ENCODE measurements at regions not wholly inside any gene's neighbourhood (a gene's known extent, or its start where the extent isn't known, plus 50 kb on each side); places are given as distances from the start of the nearest gene placed in this dataset.

DNA sequence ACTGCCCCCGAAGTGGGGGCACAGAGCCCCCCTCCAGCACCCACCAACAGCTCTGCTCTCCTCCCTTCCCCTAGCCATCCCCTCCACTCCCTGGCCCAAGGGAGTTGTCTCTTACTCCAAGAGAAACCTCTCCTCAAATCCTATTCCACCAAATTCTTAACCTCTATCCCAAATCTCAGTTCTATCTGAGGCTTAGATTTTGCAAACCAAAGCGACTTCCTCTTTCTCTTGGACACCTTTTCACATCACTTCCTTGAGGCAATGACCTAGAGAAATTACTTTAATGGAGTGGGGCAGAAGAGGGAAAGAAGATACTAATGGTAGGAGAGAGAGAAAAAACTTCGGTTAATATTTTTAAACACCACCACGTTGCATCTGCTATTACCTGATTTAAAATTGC, 167.2 kb downstream of the SS18 start:
- ChIA-PET POLR2A (no interaction called here), CTCF (interaction anchor here (0.6 kb wide), 1 partner anchor 75 kb away, joined by 3 read pairs; no protein-coding TSS in a partner anchor)
- Histone ChIP-seq H3K9me3 (no peaks in the 10 kb centered on the region), H3K4me1 (no peaks in the 10 kb centered on the region), H3K27ac (no peak overlapping the region), H3K4me2 (no peak overlapping the region), H3K4me3 (no peak overlapping the region)
- no peak for DNase-seq (ENCODE audit: low read depth in 1 of 2, low spot score in 1 of 2)
- no peak for ATAC-seq
- TF ChIP-seq CBX2 (IDR thresholded peaks at IDR 0.05; ENCODE audit: borderline replicate concordance, low read depth) (no peak), ZNF302 (CRISPR knock-in tag; IDR thresholded peaks at IDR 0.05) (no peak), BHLHE40 (IDR thresholded peaks at IDR 0.05; ENCODE audit: low read depth, low read length) (no peak), CHD4 (IDR thresholded peaks at IDR 0.05; ENCODE audit: borderline replicate concordance) (no peak), MYC (IDR thresholded peaks at IDR 0.05; ENCODE audit: borderline replicate concordance, low read length) (no peak), CEBPB (IDR thresholded peaks at IDR 0.05) (no peak), EP300 (IDR thresholded peaks at IDR 0.05) (no peak), JUNB (IDR thresholded peaks at IDR 0.05) (no peak), TP53 (CRISPR knock-in tag; IDR thresholded peaks at IDR 0.05) (no peak), CBX8 (IDR thresholded peaks at IDR 0.05) (no peak), NFE2L2 (conservative IDR thresholded peaks at IDR 0.05; ENCODE audit: low read length) (no peak), ZSCAN20 (CRISPR knock-in tag; IDR thresholded peaks at IDR 0.05) (no peak), ESRRA (IDR thresholded peaks at IDR 0.05; ENCODE audit: borderline replicate concordance, low read length) (no peak), KDM5A (IDR thresholded peaks at IDR 0.05) (no peak), GATA3 (IDR thresholded peaks at IDR 0.05; ENCODE audit: borderline replicate concordance) (no peak)
- TF ChIP-seq, protein P1, sequence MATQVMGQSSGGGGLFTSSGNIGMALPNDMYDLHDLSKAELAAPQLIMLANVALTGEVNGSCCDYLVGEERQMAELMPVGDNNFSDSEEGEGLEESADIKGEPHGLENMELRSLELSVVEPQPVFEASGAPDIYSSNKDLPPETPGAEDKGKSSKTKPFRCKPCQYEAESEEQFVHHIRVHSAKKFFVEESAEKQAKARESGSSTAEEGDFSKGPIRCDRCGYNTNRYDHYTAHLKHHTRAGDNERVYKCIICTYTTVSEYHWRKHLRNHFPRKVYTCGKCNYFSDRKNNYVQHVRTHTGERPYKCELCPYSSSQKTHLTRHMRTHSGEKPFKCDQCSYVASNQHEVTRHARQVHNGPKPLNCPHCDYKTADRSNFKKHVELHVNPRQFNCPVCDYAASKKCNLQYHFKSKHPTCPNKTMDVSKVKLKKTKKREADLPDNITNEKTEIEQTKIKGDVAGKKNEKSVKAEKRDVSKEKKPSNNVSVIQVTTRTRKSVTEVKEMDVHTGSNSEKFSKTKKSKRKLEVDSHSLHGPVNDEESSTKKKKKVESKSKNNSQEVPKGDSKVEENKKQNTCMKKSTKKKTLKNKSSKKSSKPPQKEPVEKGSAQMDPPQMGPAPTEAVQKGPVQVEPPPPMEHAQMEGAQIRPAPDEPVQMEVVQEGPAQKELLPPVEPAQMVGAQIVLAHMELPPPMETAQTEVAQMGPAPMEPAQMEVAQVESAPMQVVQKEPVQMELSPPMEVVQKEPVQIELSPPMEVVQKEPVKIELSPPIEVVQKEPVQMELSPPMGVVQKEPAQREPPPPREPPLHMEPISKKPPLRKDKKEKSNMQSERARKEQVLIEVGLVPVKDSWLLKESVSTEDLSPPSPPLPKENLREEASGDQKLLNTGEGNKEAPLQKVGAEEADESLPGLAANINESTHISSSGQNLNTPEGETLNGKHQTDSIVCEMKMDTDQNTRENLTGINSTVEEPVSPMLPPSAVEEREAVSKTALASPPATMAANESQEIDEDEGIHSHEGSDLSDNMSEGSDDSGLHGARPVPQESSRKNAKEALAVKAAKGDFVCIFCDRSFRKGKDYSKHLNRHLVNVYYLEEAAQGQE (IDR thresholded peaks at IDR 0.05) = no peak
- TF ChIP-seq, protein P2, sequence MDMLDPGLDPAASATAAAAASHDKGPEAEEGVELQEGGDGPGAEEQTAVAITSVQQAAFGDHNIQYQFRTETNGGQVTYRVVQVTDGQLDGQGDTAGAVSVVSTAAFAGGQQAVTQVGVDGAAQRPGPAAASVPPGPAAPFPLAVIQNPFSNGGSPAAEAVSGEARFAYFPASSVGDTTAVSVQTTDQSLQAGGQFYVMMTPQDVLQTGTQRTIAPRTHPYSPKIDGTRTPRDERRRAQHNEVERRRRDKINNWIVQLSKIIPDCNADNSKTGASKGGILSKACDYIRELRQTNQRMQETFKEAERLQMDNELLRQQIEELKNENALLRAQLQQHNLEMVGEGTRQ (IDR thresholded peaks at IDR 0.05) = no peak
- TF ChIP-seq, protein P3, sequence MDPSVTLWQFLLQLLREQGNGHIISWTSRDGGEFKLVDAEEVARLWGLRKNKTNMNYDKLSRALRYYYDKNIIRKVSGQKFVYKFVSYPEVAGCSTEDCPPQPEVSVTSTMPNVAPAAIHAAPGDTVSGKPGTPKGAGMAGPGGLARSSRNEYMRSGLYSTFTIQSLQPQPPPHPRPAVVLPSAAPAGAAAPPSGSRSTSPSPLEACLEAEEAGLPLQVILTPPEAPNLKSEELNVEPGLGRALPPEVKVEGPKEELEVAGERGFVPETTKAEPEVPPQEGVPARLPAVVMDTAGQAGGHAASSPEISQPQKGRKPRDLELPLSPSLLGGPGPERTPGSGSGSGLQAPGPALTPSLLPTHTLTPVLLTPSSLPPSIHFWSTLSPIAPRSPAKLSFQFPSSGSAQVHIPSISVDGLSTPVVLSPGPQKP (IDR thresholded peaks at IDR 0.05; ENCODE audit: low read depth, low read length) = no peak
- 70% methylated on average over 4 of the region's 4 CpGs for WGBS (ENCODE audit: missing lambda C conversion rate)
- no peak for FAIRE-seq

DNA sequence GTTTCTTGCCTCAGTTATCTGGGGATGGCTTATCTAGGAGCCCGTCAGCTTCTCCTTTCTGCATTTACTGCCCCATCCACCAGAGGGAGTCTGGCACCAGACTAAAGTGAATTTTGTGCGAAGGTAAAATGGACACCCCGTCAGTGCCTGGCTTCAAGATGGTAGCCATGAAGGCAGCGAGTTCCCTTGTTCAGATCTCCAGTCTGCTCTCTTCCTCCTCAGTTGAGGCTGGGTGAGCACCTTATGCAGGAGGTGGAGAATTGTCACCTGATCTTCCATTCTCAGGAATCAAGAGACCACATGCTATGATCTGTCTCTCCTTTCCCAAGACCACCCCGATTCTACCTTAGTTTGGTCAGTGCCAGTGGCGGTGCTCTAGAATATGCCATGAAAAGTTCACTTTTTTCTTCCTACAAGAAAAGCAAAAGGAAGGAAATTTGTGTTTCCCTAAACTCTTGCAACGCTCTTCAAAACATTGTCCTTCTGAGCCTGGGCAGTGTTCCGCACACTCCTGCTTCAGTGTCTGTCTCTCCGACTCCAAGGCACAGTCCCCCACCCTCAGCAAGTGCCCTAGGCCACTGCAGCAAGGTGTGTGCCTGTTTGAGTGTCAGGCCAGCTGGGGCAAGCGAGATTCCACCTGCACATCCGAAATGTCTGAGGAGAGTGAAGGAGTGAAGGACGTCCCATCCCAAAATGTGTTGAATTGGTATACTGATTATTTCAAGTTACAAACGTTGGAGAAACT, 168.6 kb downstream of the SS18 start:
- peak; percentile 86; the same call in 1 of the 2 replicates for TF ChIP-seq EHMT2 (IDR thresholded peaks at IDR 0.05; ENCODE audit: low read depth)
- TF ChIP-seq, protein P3 (IDR thresholded peaks at IDR 0.05; ENCODE audit: low read depth, low read length) = no peak
- TF ChIP-seq, protein P4, sequence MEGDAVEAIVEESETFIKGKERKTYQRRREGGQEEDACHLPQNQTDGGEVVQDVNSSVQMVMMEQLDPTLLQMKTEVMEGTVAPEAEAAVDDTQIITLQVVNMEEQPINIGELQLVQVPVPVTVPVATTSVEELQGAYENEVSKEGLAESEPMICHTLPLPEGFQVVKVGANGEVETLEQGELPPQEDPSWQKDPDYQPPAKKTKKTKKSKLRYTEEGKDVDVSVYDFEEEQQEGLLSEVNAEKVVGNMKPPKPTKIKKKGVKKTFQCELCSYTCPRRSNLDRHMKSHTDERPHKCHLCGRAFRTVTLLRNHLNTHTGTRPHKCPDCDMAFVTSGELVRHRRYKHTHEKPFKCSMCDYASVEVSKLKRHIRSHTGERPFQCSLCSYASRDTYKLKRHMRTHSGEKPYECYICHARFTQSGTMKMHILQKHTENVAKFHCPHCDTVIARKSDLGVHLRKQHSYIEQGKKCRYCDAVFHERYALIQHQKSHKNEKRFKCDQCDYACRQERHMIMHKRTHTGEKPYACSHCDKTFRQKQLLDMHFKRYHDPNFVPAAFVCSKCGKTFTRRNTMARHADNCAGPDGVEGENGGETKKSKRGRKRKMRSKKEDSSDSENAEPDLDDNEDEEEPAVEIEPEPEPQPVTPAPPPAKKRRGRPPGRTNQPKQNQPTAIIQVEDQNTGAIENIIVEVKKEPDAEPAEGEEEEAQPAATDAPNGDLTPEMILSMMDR (IDR thresholded peaks at IDR 0.05) = peak; percentile 45
- peak; percentile 58 to 69 for TF ChIP-seq RAD21 (conservative IDR thresholded peaks at IDR 0.05 in 1 of 2, IDR thresholded peaks at IDR 0.05 in 1 of 2)
- TF ChIP-seq CBX8 (IDR thresholded peaks at IDR 0.05) = no peak
- TF ChIP-seq SMC3 (IDR thresholded peaks at IDR 0.05) = peak; percentile 47
- no peak overlapping the region for H3K27ac ChIP-seq
- no peak for FAIRE-seq
- H3K9me3 ChIP-seq = no peaks in the 10 kb centered on the region
- no peak overlapping the region for H3K4me3 ChIP-seq
- WGBS (ENCODE audit: missing lambda C conversion rate) = 59% methylated on average over 13 of the region's 13 CpGs
- H3K4me1 ChIP-seq = no peaks in the 10 kb centered on the region
- POLR2A ChIA-PET = no interaction called here
- CTCF ChIA-PET = interaction anchor here (0.7 to 1.2 kb wide), 7 partner anchors 11 to 238 kb away, joined by 3 to 5 read pairs (median 3); no protein-coding TSS in a partner anchor
- peak; percentile 88 to 89 for ATAC-seq
- H3K4me2 ChIP-seq = peak overlapping the region; percentile 73; the same call in 2 of the 3 replicates
- peak; percentile 47 to 66 for DNase-seq (ENCODE audit: low read depth in 1 of 2, low spot score in 1 of 2)

Data from A549 (cell line).